ENCODE measurements at regions not wholly inside any gene's neighbourhood (a gene's known extent, or its start where the extent isn't known, plus 50 kb on each side); places are given as distances from the start of the nearest gene placed in this dataset.

- Histone ChIP-seq H3K4me3 (no peak overlapping the region; the same call in 1 of the 2 replicates), H3K4me1 (replicated peaks in 1 of 2; ENCODE audit: control insufficient read depth in 2 of 2, insufficient read depth in 2 of 2, low read length in 2 of 2) (peaks cover 0 to 23% of the 10 kb centered on the region in 2 experiments; a peak in 3 of 5 replicates), H4K20me1 (replicated peaks; ENCODE audit: control insufficient read depth, insufficient read depth, low read length) (peaks cover 10% of the 10 kb centered on the region; the same call in 1 of the 2 replicates), H3K4me2 (ENCODE audit: insufficient read depth, low read length) (peak overlapping the region; percentile 15; the same call in 1 of the 2 replicates), H3K27ac (ENCODE audit: extremely low read depth, low read depth, low read length) (peak overlapping the region; percentile 90; the same call in 2 of the 3 replicates), H3K36me3 (ENCODE audit: control insufficient read depth, insufficient read depth, low read length) (peaks cover 47% of the 10 kb centered on the region), H3K9me1 (ENCODE audit: control insufficient read depth, insufficient read depth, low read length) (no peaks in the 10 kb centered on the region), H3K27me3 (ENCODE audit: control insufficient read depth in 2 of 2, insufficient read depth in 2 of 2, low read length in 2 of 2) (no peaks in the 10 kb centered on the region), H3K9ac (ENCODE audit: insufficient read depth in 1 of 2, low read depth in 2 of 2, low read length in 2 of 2) (peak overlapping the region in 1 of 2 experiments; percentile 93; a peak in 1 of 4 replicates), H2AFZ (ENCODE audit: low read depth, low read length) (no peak overlapping the region), H3K79me2 (ENCODE audit: control insufficient read depth, insufficient read depth, low read length) (peaks cover 89% of the 10 kb centered on the region), H3K9me3 (replicated peaks; ENCODE audit: control insufficient read depth, insufficient read depth, low read depth, low read length) (no peaks in the 10 kb centered on the region)
- in situ Hi-C loops (cut with MboI): no loop called here
- intact Hi-C loops (cut with micrococcal nuclease): loop anchor here (2.0 to 10.0 kb wide), 2 partner anchors 18 to 746 kb away; no protein-coding TSS in a partner anchor
- CTCF ChIA-PET (ENCODE audit: low intra/inter-chr PET ratio): no interaction called here
- 0% methylated on average over 1 of the region's 1 CpG for WGBS (ENCODE audit: insufficient coverage, low coverage, missing lambda C conversion rate)
- peak; percentile 3; the same call in 1 of the 3 replicates for ATAC-seq
- POLR2A ChIA-PET: interaction anchor here (2.5 kb wide), 1 partner anchor 8 kb away, joined by 7 read pairs; no protein-coding TSS in a partner anchor
- no peak for DNase-seq (ENCODE audit: extremely low read depth in 1 of 4, low spot score in 3 of 4)
- no TSS peak for BruUV-seq (replicated peaks)
- no peak for FAIRE-seq
- no peak for TF ChIP-seq POLR2H (tag; IDR thresholded peaks at IDR 0.05; ENCODE audit: low read depth)
- TF ChIP-seq ZNF668 (CRISPR knock-in tag; IDR thresholded peaks at IDR 0.05): no peak
- TF ChIP-seq ZNF740 (CRISPR knock-in tag; IDR thresholded peaks at IDR 0.05): no peak
- no peak for TF ChIP-seq ZNF740 (tag; IDR thresholded peaks at IDR 0.05)
- no peak for TF ChIP-seq ZKSCAN1 (IDR thresholded peaks at IDR 0.05; ENCODE audit: low read depth, low read length)
- TF ChIP-seq CREB1 (IDR thresholded peaks at IDR 0.05): no peak
- TF ChIP-seq CREB1 (CRISPR knock-in tag; IDR thresholded peaks at IDR 0.05): no peak
- TF ChIP-seq CEBPB (tag; IDR thresholded peaks at IDR 0.05): no peak
- no peak for TF ChIP-seq ZNF23 (CRISPR knock-in tag; IDR thresholded peaks at IDR 0.05)
- TF ChIP-seq SFPQ (IDR thresholded peaks at IDR 0.05; ENCODE audit: low read depth, low read length): no peak
- no peak for TF ChIP-seq HLTF (IDR thresholded peaks at IDR 0.05)
- TF ChIP-seq ZNF282 (CRISPR knock-in tag; IDR thresholded peaks at IDR 0.05): no peak
- TF ChIP-seq SMARCE1 (IDR thresholded peaks at IDR 0.05): peak; percentile 26; the same call in 1 of the 2 replicates
- TF ChIP-seq PBX2 (CRISPR knock-in tag; IDR thresholded peaks at IDR 0.05; ENCODE audit: low read depth): no peak
- peak; percentile 80 for TF ChIP-seq PBX2 (tag; conservative IDR thresholded peaks at IDR 0.05; ENCODE audit: low read depth)
- TF ChIP-seq TEAD4 (IDR thresholded peaks at IDR 0.05; ENCODE audit: low read length): peak; percentile 41; the same call in 1 of the 2 replicates
- TF ChIP-seq TEAD4 (CRISPR knock-in tag; IDR thresholded peaks at IDR 0.05; ENCODE audit: borderline replicate concordance): no peak
- peak; percentile 39; the same call in 1 of the 2 replicates for TF ChIP-seq PKNOX1 (IDR thresholded peaks at IDR 0.05)
- TF ChIP-seq ZNF354B (CRISPR knock-in tag; IDR thresholded peaks at IDR 0.05): 0 out of 2 replicates have a peak, but pooled peaks have one; percentile 25
Observed at GRCh38 chr3:6510713-6511112, 350.2 kb upstream of the GRM7 start.
